ENCODE measurements at regions not wholly inside any gene's neighbourhood (a gene's known extent, or its start where the extent isn't known, plus 50 kb on each side); places are given as distances from the start of the nearest gene placed in this dataset.
A peak's percentile ranks its signal among the peaks of the same experiment; 100 is the strongest.
"Not testable (repeated sequence)": the region's sequence is repeated elsewhere in the genome, so short reads cannot be mapped to it uniquely, and the experiment has no call there.

- DNase-seq: no peak
Measured at GRCh38 chr10:23884670-23885069, 324.3 kb upstream of the KIAA1217 start.

GRCh38 chr10:23885853-23886252, 323.1 kb upstream of the KIAA1217 start:
- no peak for DNase-seq

- DNase-seq: no peak
Measured at GRCh38 chr10:23886355-23886754, 322.6 kb upstream of the KIAA1217 start.

GRCh38 chr10:23891301-23891700, 317.6 kb upstream of the KIAA1217 start:
- no peak for DNase-seq

GRCh38 chr10:23892296-23892695, 316.6 kb upstream of the KIAA1217 start:
- no peak for DNase-seq

- DNase-seq: no peak
Measured at GRCh38 chr10:23897267-23897666, 311.7 kb upstream of the KIAA1217 start.

- DNase-seq: no peak
Measured at GRCh38 chr10:23897861-23898260, 311.1 kb upstream of the KIAA1217 start.

GRCh38 chr10:23899166-23899565, 309.8 kb upstream of the KIAA1217 start:
- no peak for DNase-seq

- no peak for DNase-seq
Measured at GRCh38 chr10:23910291-23910690, 298.6 kb upstream of the KIAA1217 start.

- DNase-seq: peak; percentile 76
Measured at GRCh38 chr10:23912884-23913404, 296.0 kb upstream of the KIAA1217 start.

- DNase-seq: no peak
Measured at GRCh38 chr10:23914641-23915040, 294.3 kb upstream of the KIAA1217 start.

GRCh38 chr10:23917251-23917840, 291.6 kb upstream of the KIAA1217 start:
- DNase-seq: no peak

GRCh38 chr10:23918090-23918723, 290.7 kb upstream of the KIAA1217 start:
- no peak for DNase-seq

- DNase-seq: no peak
Measured at GRCh38 chr10:23918839-23919238, 290.1 kb upstream of the KIAA1217 start.

- DNase-seq: no peak
Measured at GRCh38 chr10:23927576-23928325, 281.2 kb upstream of the KIAA1217 start.

GRCh38 chr10:23934023-23934422, 274.9 kb upstream of the KIAA1217 start:
- not testable (repeated sequence) for DNase-seq

- no peak for DNase-seq
Measured at GRCh38 chr10:23945845-23946244, 263.1 kb upstream of the KIAA1217 start.

- DNase-seq: no peak
Measured at GRCh38 chr10:23951841-23952240, 257.1 kb upstream of the KIAA1217 start.

GRCh38 chr10:23955456-23956225, 253.3 kb upstream of the KIAA1217 start:
- no peak for DNase-seq

GRCh38 chr10:23965123-23965522, 243.8 kb upstream of the KIAA1217 start:
- no peak for DNase-seq

- no peak for DNase-seq
Measured at GRCh38 chr10:23965880-23966279, 243.1 kb upstream of the KIAA1217 start.

- no peak for DNase-seq
Measured at GRCh38 chr10:23966504-23967051, 242.4 kb upstream of the KIAA1217 start.

GRCh38 chr10:23968301-23968700, 240.6 kb upstream of the KIAA1217 start:
- DNase-seq: no peak
